ENCODE measurements at regions not wholly inside any gene's neighbourhood (a gene's known extent, or its start where the extent isn't known, plus 50 kb on each side); places are given as distances from the start of the nearest gene placed in this dataset.
"Not testable (repeated sequence)": the region's sequence is repeated elsewhere in the genome, so short reads cannot be mapped to it uniquely, and the experiment has no call there.

GRCh38 chr6:20346948-20347347 is 54.7 kb upstream of the E2F3 start:
- not testable (repeated sequence) for DNase-seq

GRCh38 chr6:20348041-20348440 is 53.6 kb upstream of the E2F3 start:
- DNase-seq = no peak

- no peak for DNase-seq
Observed at GRCh38 chr6:20349225-20349624, 52.5 kb upstream of the E2F3 start.

GRCh38 chr6:20350215-20350614 is 51.5 kb upstream of the E2F3 start:
- no peak for DNase-seq

- no peak for DNase-seq
Observed at GRCh38 chr6:20351534-20351933, 50.1 kb upstream of the E2F3 start.

Data from activated CD4-positive, alpha-beta T cell treated with anti-CD3 and anti-CD28 coated beads, Interleukin-2, amount 50 U/mL, for 1 hour (primary cell).